PFSK-1 (cell line): ENCODE measurements at regions not wholly inside any gene's neighbourhood (a gene's known extent, or its start where the extent isn't known, plus 50 kb on each side); places are given as distances from the start of the nearest gene placed in this dataset.

ENCODE experiments used
- FOXP2 ChIP-seq: optimal IDR thresholded peaks from 2 replicates; pipeline ENCODE3; 2011; ENCODE audit warnings: borderline replicate concordance, control low read depth, inconsistent platforms; ENCODE audit not compliant: insufficient read depth; ENCODE audit errors: extremely low read length, extremely low read depth
- POLR2AphosphoS5 ChIP-seq: IDR thresholded peaks from 2 replicates; pipeline ENCODE4 v1.6.1; 2012; ENCODE audit warnings: low read depth, mild to moderate bottlenecking, control low read depth, low read length, moderate library complexity
- REST ChIP-seq, 2 experiments: IDR thresholded peaks; 2 replicates each; pipeline versions ENCODE4 v1.6.1 to v1.8.0; 2011 to 2012; ENCODE audit warnings: low read depth in 2 of 2, low read length in 2 of 2, control low read depth in 1 of 2, inconsistent platforms in 1 of 2, mild to moderate bottlenecking in 1 of 2, moderate library complexity in 1 of 2; ENCODE audit not compliant: insufficient read depth in 1 of 2
- SIN3A ChIP-seq: IDR thresholded peaks from 2 replicates; pipeline ENCODE4 v1.6.1; 2012; ENCODE audit warnings: mild to moderate bottlenecking, low read length, moderate library complexity, borderline replicate concordance; ENCODE audit not compliant: insufficient read depth
- TAF1 ChIP-seq: IDR thresholded peaks from 2 replicates; pipeline ENCODE4 v1.6.1; 2012; ENCODE audit warnings: low read length, control low read depth, borderline replicate concordance; ENCODE audit not compliant: insufficient read depth

DNA sequence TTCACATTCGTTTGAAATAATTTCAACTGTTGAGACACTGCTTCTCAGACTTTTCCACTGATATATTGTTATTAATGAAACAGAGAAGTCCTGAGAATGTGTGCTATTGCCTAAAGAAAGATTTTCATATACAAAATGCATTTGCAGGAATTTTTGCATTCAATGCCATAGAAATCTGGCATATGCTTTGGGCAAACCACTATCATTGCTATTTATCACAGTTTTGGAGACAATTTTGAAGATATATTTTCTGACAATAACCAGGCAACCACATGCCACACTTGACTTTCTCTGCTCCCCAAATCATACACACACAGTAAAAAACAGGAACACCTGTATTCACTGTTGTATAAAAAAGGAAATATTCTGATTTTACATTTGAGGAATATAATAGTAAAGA is 1303.7 kb upstream of the IGFBP7 start:
- no peak for TF ChIP-seq SIN3A
- TF ChIP-seq FOXP2, result no peak
- no peak for TF ChIP-seq POLR2AphosphoS5
- TF ChIP-seq REST (IDR thresholded peaks at IDR 0.05; ENCODE audit: insufficient read depth in 1 of 2, low read depth in 2 of 2, low read length in 2 of 2), result no peak

GRCh38 chr4:58411904-58412303 is 1301.7 kb upstream of the IGFBP7 start:
- TF ChIP-seq SIN3A, result no peak
- no peak for TF ChIP-seq FOXP2
- no peak for TF ChIP-seq REST (IDR thresholded peaks at IDR 0.05; ENCODE audit: insufficient read depth in 1 of 2, low read depth in 2 of 2, low read length in 2 of 2)
- no peak for TF ChIP-seq POLR2AphosphoS5
- TF ChIP-seq TAF1, result no peak

DNA sequence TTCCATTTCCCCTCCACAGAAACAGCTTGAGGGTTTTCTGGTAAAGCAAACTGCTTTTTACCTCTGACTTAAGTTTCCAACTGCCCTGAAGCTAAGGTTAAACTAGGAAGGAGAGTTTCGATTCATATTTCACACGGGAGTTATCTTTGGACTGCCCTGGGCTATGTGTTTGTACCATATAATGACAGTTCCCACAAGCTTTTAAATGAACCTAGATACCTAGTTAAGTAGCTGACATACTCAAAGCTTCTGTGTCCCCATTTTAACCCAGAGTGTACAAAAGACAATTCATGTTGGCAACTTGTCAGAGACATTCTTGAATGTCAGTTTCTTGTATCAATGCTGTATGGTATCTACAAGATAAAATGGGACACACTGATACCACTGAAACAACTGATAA is 1296.6 kb upstream of the IGFBP7 start:
- TF ChIP-seq REST (IDR thresholded peaks at IDR 0.05; ENCODE audit: insufficient read depth in 1 of 2, low read depth in 2 of 2, low read length in 2 of 2), result no peak
- TF ChIP-seq SIN3A, result no peak
- TF ChIP-seq TAF1, result no peak
- TF ChIP-seq POLR2AphosphoS5, result no peak
- TF ChIP-seq FOXP2, result no peak

- TF ChIP-seq FOXP2, result no peak
- TF ChIP-seq POLR2AphosphoS5, result no peak
- TF ChIP-seq TAF1, result no peak
- no peak for TF ChIP-seq REST (IDR thresholded peaks at IDR 0.05; ENCODE audit: insufficient read depth in 1 of 2, low read depth in 2 of 2, low read length in 2 of 2)
- TF ChIP-seq SIN3A, result no peak
These were observed 1258.0 kb upstream of the IGFBP7 start for GRCh38 chr4:58368221-58368620.
